ENCODE measurements at regions not wholly inside any gene's neighbourhood (a gene's known extent, or its start where the extent isn't known, plus 50 kb on each side); places are given as distances from the start of the nearest gene placed in this dataset.

- no peak for DNase-seq
Measured at GRCh38 chr12:60148831-60149230, 553.0 kb downstream of the SLC16A7 start.

- no peak for DNase-seq
Measured at GRCh38 chr12:60152756-60153155, 556.9 kb downstream of the SLC16A7 start.

GRCh38 chr12:60159761-60160160 lies 563.9 kb downstream of the SLC16A7 start:
- DNase-seq = no peak

- no peak for DNase-seq
Measured at GRCh38 chr12:60162988-60163720, 567.3 kb downstream of the SLC16A7 start.

- no peak for DNase-seq
Measured at GRCh38 chr12:60165781-60166180, 570.0 kb downstream of the SLC16A7 start.

- DNase-seq = no peak
Measured at GRCh38 chr12:60168441-60168840, 572.6 kb downstream of the SLC16A7 start.

GRCh38 chr12:60169904-60170303 lies 574.1 kb downstream of the SLC16A7 start:
- DNase-seq = no peak

GRCh38 chr12:60172266-60173211 lies 576.7 kb downstream of the SLC16A7 start:
- no peak for DNase-seq

- DNase-seq = no peak
Measured at GRCh38 chr12:60173224-60174170, 577.7 kb downstream of the SLC16A7 start.

- no peak for DNase-seq
Measured at GRCh38 chr12:60174476-60174875, 578.6 kb downstream of the SLC16A7 start.

- DNase-seq = no peak
Measured at GRCh38 chr12:60174941-60175340, 579.1 kb downstream of the SLC16A7 start.

GRCh38 chr12:60176891-60177290 lies 581.1 kb downstream of the SLC16A7 start:
- DNase-seq = no peak

GRCh38 chr12:60180298-60180697 lies 584.5 kb downstream of the SLC16A7 start:
- no peak for DNase-seq

- no peak for DNase-seq
Measured at GRCh38 chr12:60182354-60182753, 586.5 kb downstream of the SLC16A7 start.

GRCh38 chr12:60184096-60184495 lies 588.3 kb downstream of the SLC16A7 start:
- DNase-seq = no peak

GRCh38 chr12:60185060-60185459 lies 589.2 kb downstream of the SLC16A7 start:
- DNase-seq = no peak

GRCh38 chr12:60191271-60191670 lies 595.4 kb downstream of the SLC16A7 start:
- DNase-seq = no peak

GRCh38 chr12:60191676-60192359 lies 596.0 kb downstream of the SLC16A7 start:
- DNase-seq = no peak

GRCh38 chr12:60194678-60195077 lies 598.8 kb downstream of the SLC16A7 start:
- no peak for DNase-seq

- no peak for DNase-seq
Measured at GRCh38 chr12:60195483-60195882, 599.7 kb downstream of the SLC16A7 start.

- no peak for DNase-seq
Measured at GRCh38 chr12:60196366-60196765, 600.5 kb downstream of the SLC16A7 start.

GRCh38 chr12:60197589-60197988 lies 601.8 kb downstream of the SLC16A7 start:
- DNase-seq = no peak

All from inflammatory macrophage treated with lipopolysaccharide for 1 hour (primary cell).